Heart left ventricle (tissue), 13 donors: ENCODE measurements at regions not wholly inside any gene's neighbourhood (a gene's known extent, or its start where the extent isn't known, plus 50 kb on each side); places are given as distances from the start of the nearest gene placed in this dataset.

Source experiments
- POLR2A ChIP-seq, 2 donors: fragments of 450-650 bp; IDR thresholded peaks; one replicate each; pipeline ENCODE4 v1.6.1; 2017; ENCODE audit warnings: antibody characterized with exemption in 2 of 2, mild to moderate bottlenecking in 2 of 2, moderate library complexity in 2 of 2
- TF ChIP-seq, protein P1 (sequence below), 12 donors: fragments of 200-600 bp; sonication (generic) in 4 of 12; IDR thresholded peaks; one replicate each; pipeline versions ENCODE4 v1.5.0 to v1.8.0; 2018 to 2022; ENCODE audit warnings: antibody characterized with exemption in 12 of 12, mild to moderate bottlenecking in 5 of 12
- donor health status: ischemic (EF 13 %, LVEDD 7.1; RV severe dilation, severe dysfunction).
- donor health status: DM: no; HTN: yes; CAD: no.
- donor health status: DM: no; HTN: no; CAD: no.
- donor health status: ischemic (EF 25% LVEDD 6.9; RV normal size, moderate dysfunction).
- donor health status: ischemic (EF 25% LVEDD 5.7; RV mildly dilated, moderate dysfunction).
- donor health status: ischemic (EF 35%, LVEDD 5.7; RV mildly dilated, moderate dysfunction).
- donor health status: nonischemic (EF 11% LVEDD 7.7; RV severe dilation, severe dysfunction).
- donor health status: DM: yes; HTN: yes; CAD: no.
- donor health status: PGD.
- donor health status: ischemic (EF 29% LVEDD 5.4; RV normal size, mild dysfunction).
- donor health status: nonischemic (EF 23%, LVEDD 6.1; RV moderate dilation, normal function).

GRCh38 chr1:14487671-14488070 lies 110.8 kb upstream of the KAZN start:
- TF ChIP-seq, protein P1, sequence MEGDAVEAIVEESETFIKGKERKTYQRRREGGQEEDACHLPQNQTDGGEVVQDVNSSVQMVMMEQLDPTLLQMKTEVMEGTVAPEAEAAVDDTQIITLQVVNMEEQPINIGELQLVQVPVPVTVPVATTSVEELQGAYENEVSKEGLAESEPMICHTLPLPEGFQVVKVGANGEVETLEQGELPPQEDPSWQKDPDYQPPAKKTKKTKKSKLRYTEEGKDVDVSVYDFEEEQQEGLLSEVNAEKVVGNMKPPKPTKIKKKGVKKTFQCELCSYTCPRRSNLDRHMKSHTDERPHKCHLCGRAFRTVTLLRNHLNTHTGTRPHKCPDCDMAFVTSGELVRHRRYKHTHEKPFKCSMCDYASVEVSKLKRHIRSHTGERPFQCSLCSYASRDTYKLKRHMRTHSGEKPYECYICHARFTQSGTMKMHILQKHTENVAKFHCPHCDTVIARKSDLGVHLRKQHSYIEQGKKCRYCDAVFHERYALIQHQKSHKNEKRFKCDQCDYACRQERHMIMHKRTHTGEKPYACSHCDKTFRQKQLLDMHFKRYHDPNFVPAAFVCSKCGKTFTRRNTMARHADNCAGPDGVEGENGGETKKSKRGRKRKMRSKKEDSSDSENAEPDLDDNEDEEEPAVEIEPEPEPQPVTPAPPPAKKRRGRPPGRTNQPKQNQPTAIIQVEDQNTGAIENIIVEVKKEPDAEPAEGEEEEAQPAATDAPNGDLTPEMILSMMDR (IDR thresholded peaks at IDR 0.05): no peak
- TF ChIP-seq POLR2A (IDR thresholded peaks at IDR 0.05): no peak
